SK-N-SH (cell line): ENCODE measurements at regions not wholly inside any gene's neighbourhood (a gene's known extent, or its start where the extent isn't known, plus 50 kb on each side); places are given as distances from the start of the nearest gene placed in this dataset.

ENCODE experiments used
- CTCF ChIA-PET: fragments of 300-600, 350-600 bp; formaldehyde crosslinking; extraction: SDS; loops from one replicate; lab custom pipeline; 2021; lab: Yijun Ruan, JAX
- POLR2A ChIA-PET: fragments of 350-600 bp; sonication (Branson Sonifier 250); formaldehyde crosslinking; extraction: SDS; loops from one replicate; lab custom pipeline; 2020; ENCODE audit warnings: antibody characterized with exemption, inconsistent platforms; lab: Yijun Ruan, JAX
- DNase-seq: peaks from one replicate; pipeline ENCODE4 v3.0.0; 2012
- H2AFZ ChIP-seq: fragments of 200-600 bp; sonication (generic); 2 replicates; pipeline ENCODE4 v1.8.1; 2016; ENCODE audit warnings: antibody characterized with exemption, mild to moderate bottlenecking, low read depth
- H3F3A ChIP-seq: fragments of 200-600 bp; sonication (generic); replicated peaks from 2 replicates; pipeline ENCODE3; 2016; ENCODE audit warnings: antibody characterized with exemption, mild to moderate bottlenecking; ENCODE audit not compliant: insufficient read depth
- H3K27ac ChIP-seq, 2 experiments: fragments of 200-500 bp in 1 of 2; fragments of 200-600 bp in 1 of 2; sonication (Bioruptor generic) in 1 of 2; sonication (generic), shearing (Covaris generic) in 1 of 2; 2 replicates each; pipeline versions ENCODE4 v1.5.1 to v1.6.1; 2014 to 2016; ENCODE audit warnings: low read depth in 2 of 2, inconsistent platforms in 1 of 2, low read length in 1 of 2, mild to moderate bottlenecking in 1 of 2, mixed read lengths in 1 of 2
- H3K27me3 ChIP-seq: fragments of 200-600 bp; sonication (generic), shearing (Covaris generic); 2 replicates; pipeline ENCODE4 v1.6.1; 2016; ENCODE audit warnings: mixed run types; ENCODE audit not compliant: insufficient read depth
- H3K36me3 ChIP-seq, 2 experiments: fragments of 200-500 bp in 1 of 2; fragments of 200-600 bp in 1 of 2; sonication (Bioruptor generic) in 1 of 2; sonication (generic) in 1 of 2; replicated peaks in 1 of 2; 2 replicates each; pipeline versions ENCODE3 to v1.5.1; 2014 to 2016; ENCODE audit warnings: low read length in 1 of 2, mild to moderate bottlenecking in 1 of 2; ENCODE audit not compliant: insufficient read depth in 2 of 2, control insufficient read depth in 1 of 2
- H3K4me1 ChIP-seq, 2 experiments: fragments of 200-500 bp in 1 of 2; fragments of 200-600 bp in 1 of 2; sonication (Bioruptor generic) in 1 of 2; sonication (generic), shearing (Covaris generic) in 1 of 2; 2 replicates each; pipeline versions ENCODE4 v1.5.1 to v1.6.1; 2014 to 2016; ENCODE audit warnings: low read depth in 1 of 2, low read length in 1 of 2, mixed run types in 1 of 2; ENCODE audit not compliant: insufficient read depth in 2 of 2, control insufficient read depth in 1 of 2
- H3K4me2 ChIP-seq: fragments of 200-600 bp; sonication (generic), shearing (Covaris generic); 2 replicates; pipeline ENCODE4 v1.6.1; 2017; ENCODE audit warnings: mixed run types
- H3K4me3 ChIP-seq, 2 experiments: fragments of 200-500 bp in 1 of 2; fragments of 200-600 bp in 1 of 2; sonication (Bioruptor generic) in 1 of 2; sonication (generic), shearing (Covaris generic) in 1 of 2; 2 replicates each; pipeline versions ENCODE4 v1.5.1 to v1.8.1; 2014 to 2016; ENCODE audit warnings: low read depth in 2 of 2, inconsistent platforms in 1 of 2, low read length in 1 of 2, mild to moderate bottlenecking in 1 of 2, mixed read lengths in 1 of 2, moderate library complexity in 1 of 2
- H3K79me2 ChIP-seq: fragments of 200-600 bp; sonication (generic); 2 replicates; pipeline ENCODE4 v1.8.1; 2017; ENCODE audit warnings: mild to moderate bottlenecking; ENCODE audit not compliant: insufficient read depth
- H3K9ac ChIP-seq: fragments of 200-600 bp; sonication (generic); 2 replicates; pipeline ENCODE4 v1.6.1; 2017; ENCODE audit warnings: mixed run types
- H3K9me2 ChIP-seq: fragments of 200-600 bp; sonication (generic); 2 replicates; pipeline ENCODE4 v1.6.1; 2017; ENCODE audit warnings: mixed run types
- H3K9me3 ChIP-seq: fragments of 200-600 bp; sonication (generic); 2 replicates; pipeline ENCODE4 v1.6.1; 2017; ENCODE audit warnings: mixed run types, mild to moderate bottlenecking, moderate library complexity
- H4K20me1 ChIP-seq: fragments of 200-600 bp; sonication (generic); 2 replicates; pipeline ENCODE4 v1.6.1; 2017; ENCODE audit warnings: mild to moderate bottlenecking, mixed run types; ENCODE audit not compliant: insufficient read depth
- CHD2 ChIP-seq: fragments of 150-350 bp; IDR thresholded peaks from 2 replicates; pipeline ENCODE4 v1.6.1; 2018; ENCODE audit warnings: low read length; ENCODE audit not compliant: partially characterized antibody
- CTCF ChIP-seq: fragments of 200-600 bp; sonication (generic); IDR thresholded peaks from 2 replicates; pipeline ENCODE4 v1.6.1; 2017; ENCODE audit warnings: antibody characterized with exemption, mild to moderate bottlenecking, moderate library complexity
- EZH2phosphoT487 ChIP-seq: fragments of 200-600 bp; sonication (generic); IDR thresholded peaks from 2 replicates; pipeline ENCODE4 v1.6.1; 2017; ENCODE audit warnings: low read depth, mixed run types, mild to moderate bottlenecking, antibody characterized with exemption, moderate library complexity, borderline replicate concordance
- FOSL2 ChIP-seq: IDR thresholded peaks from 2 replicates; pipeline ENCODE4 v1.4.0; 2012; ENCODE audit warnings: low read depth, mild to moderate bottlenecking, moderate library complexity, borderline replicate concordance
- FOXM1 ChIP-seq: IDR thresholded peaks from 2 replicates; pipeline ENCODE4 v1.4.0; 2012; ENCODE audit warnings: low read depth, mild to moderate bottlenecking
- GABPA ChIP-seq: IDR thresholded peaks from 2 replicates; pipeline ENCODE4 v1.4.0; 2012; ENCODE audit warnings: low read depth, mild to moderate bottlenecking
- RAD21 ChIP-seq: IDR thresholded peaks from 2 replicates; pipeline ENCODE4 v1.6.1; 2012; ENCODE audit warnings: mild to moderate bottlenecking, low read length
- RCOR1 ChIP-seq: fragments of 150-350 bp; IDR thresholded peaks from 2 replicates; pipeline ENCODE4 v1.6.1; 2017; ENCODE audit warnings: antibody characterized with exemption, low read length
- RFX5 ChIP-seq: IDR thresholded peaks from 2 replicates; pipeline ENCODE4 v1.6.1; 2012; ENCODE audit warnings: mild to moderate bottlenecking, improper control_type of control experiment, low read length
- RXRA ChIP-seq: IDR thresholded peaks from 2 replicates; pipeline ENCODE4 v1.4.0; 2012; ENCODE audit warnings: low read depth, mild to moderate bottlenecking, borderline replicate concordance
- SIN3A ChIP-seq: IDR thresholded peaks from 2 replicates; pipeline ENCODE4 v1.6.1; 2012; ENCODE audit warnings: low read depth, mild to moderate bottlenecking, low read length, moderate library complexity, borderline replicate concordance
- TAF1 ChIP-seq: IDR thresholded peaks from 2 replicates; pipeline ENCODE4 v1.6.1; 2012; ENCODE audit warnings: low read depth, mild to moderate bottlenecking, low read length, moderate library complexity, borderline replicate concordance
- USF2 ChIP-seq: fragments of 150-350 bp; IDR thresholded peaks from 2 replicates; pipeline ENCODE4 v1.6.1; 2017; ENCODE audit warnings: antibody characterized with exemption, low read length, low read depth, borderline replicate concordance
- ZBTB33 ChIP-seq: IDR thresholded peaks from 2 replicates; pipeline ENCODE4 v1.4.0; 2012; ENCODE audit warnings: low read depth, borderline replicate concordance
- WGBS: methylation state at CpG from one replicate; pipeline ENCODE4 v1.1.6; 2017; ENCODE audit warnings: low lambda C conversion rate; 5-methylcytosine and 5-hydroxymethylcytosine counted together

- H3K36me3 ChIP-seq, result no peaks in the 10 kb centered on the region
- no peak overlapping the region for H3K4me2 ChIP-seq
- H4K20me1 ChIP-seq, result no peaks in the 10 kb centered on the region
- H3K9me2 ChIP-seq, result no peaks in the 10 kb centered on the region
- WGBS, result 40% methylated on average over 7 of the region's 7 CpGs
- no peaks in the 10 kb centered on the region for H3K9me3 ChIP-seq
- no peak for DNase-seq
- no peaks in the 10 kb centered on the region for H3K79me2 ChIP-seq
- H3K9ac ChIP-seq, result no peak overlapping the region
- no peak overlapping the region for H2AFZ ChIP-seq
- TF ChIP-seq GABPA, result no peak
- no peak for TF ChIP-seq RAD21
- no peak for TF ChIP-seq TAF1
- TF ChIP-seq RXRA, result no peak
- no peak for TF ChIP-seq ZBTB33
- TF ChIP-seq FOXM1, result no peak
- TF ChIP-seq CTCF, result no peak
- no peak for TF ChIP-seq CHD2
- no peak for TF ChIP-seq RCOR1
- TF ChIP-seq SIN3A, result no peak
- no peak for TF ChIP-seq FOSL2
- no peak for TF ChIP-seq RFX5
- TF ChIP-seq USF2, result no peak
- no peak for TF ChIP-seq EZH2phosphoT487
- H3K27ac ChIP-seq, result no peak overlapping the region
- no peaks in the 10 kb centered on the region for H3F3A ChIP-seq
- no peak overlapping the region for H3K4me3 ChIP-seq
- POLR2A ChIA-PET, result no interaction called here
- CTCF ChIA-PET, result no interaction called here
- H3K27me3 ChIP-seq, result no peaks in the 10 kb centered on the region
- no peaks in the 10 kb centered on the region for H3K4me1 ChIP-seq
Observed at GRCh38 chr5:39648848-39649227, 224.1 kb upstream of the DAB2 start.
